Colonic mucosa (tissue), 4 donors: ENCODE measurements at regions not wholly inside any gene's neighbourhood (a gene's known extent, or its start where the extent isn't known, plus 50 kb on each side); places are given as distances from the start of the nearest gene placed in this dataset.

Experiments used
- DNase-seq: peaks from one replicate; pipeline ENCODE4 v3.0.0-alpha.2; 2020
- H3K27ac ChIP-seq: fragments of 200-600 bp; one replicate; pipeline ENCODE4 v1.8.0; 2021
- H3K27me3 ChIP-seq: fragments of 200-600 bp; one replicate; pipeline ENCODE4 v1.8.0; 2021
- H3K36me3 ChIP-seq: fragments of 200-600 bp; one replicate; pipeline ENCODE4 v1.8.0; 2021
- H3K4me1 ChIP-seq: fragments of 200-600 bp; one replicate; pipeline ENCODE4 v1.8.0; 2021; ENCODE audit warnings: mild to moderate bottlenecking
- H3K4me3 ChIP-seq: fragments of 200-600 bp; one replicate; pipeline ENCODE4 v1.8.0; 2021
- H3K9ac ChIP-seq, 2 donors: one replicate each; pipeline ENCODE4 v1.7.0; 2013; ENCODE audit warnings: control low read depth in 2 of 2, low read depth in 2 of 2, low read length in 2 of 2
- H3K9me3 ChIP-seq: fragments of 200-600 bp; one replicate; pipeline ENCODE4 v1.8.0; 2021
- intact Hi-C: fragments of 100-400 bp; cut with DNase I; formaldehyde crosslinking; loops from one replicate; pipeline ENCODE4 v1.14.1; 2022
- TF ChIP-seq, protein P1 (sequence below): fragments of 200-600 bp; IDR thresholded peaks from one replicate; pipeline ENCODE4 v1.8.0; 2022; ENCODE audit warnings: antibody characterized with exemption, mild to moderate bottlenecking
- donor health status: healthy.
- donor health status: DM: no; HTN: no; CAD: no.
- donor health status: DM: no; HTN: no; CAD: no.

DNA sequence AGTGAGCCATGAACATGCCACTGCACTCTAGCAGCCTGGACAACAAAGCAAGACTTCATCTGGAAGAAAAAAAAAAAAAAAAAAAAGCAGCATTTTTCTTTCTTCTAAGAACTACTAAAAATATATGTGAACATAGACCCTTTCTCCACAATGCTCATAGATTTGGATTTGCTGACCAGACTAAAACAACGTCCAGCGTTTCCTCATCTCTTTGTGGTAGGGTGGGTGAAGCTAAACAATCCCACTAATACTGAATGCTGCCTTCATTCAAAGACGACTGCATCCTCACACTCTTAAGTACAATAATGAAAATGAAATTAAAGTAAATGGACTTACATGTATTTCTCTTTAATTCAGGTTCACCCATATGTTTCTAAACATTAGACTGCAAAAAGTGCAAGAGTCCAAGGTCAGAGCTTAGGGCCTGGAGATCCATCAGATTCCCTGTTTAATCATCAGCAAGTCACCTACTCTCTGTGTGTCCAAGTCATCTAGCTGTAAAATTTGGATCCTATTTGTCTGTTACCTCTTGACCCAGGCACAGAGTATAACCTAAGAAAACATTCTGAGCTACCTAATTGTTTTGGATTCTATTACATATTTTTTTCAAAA, 99.4 kb upstream of the NHSL1 start:
- no peaks in the 10 kb centered on the region for H3K9me3 ChIP-seq
- H3K9ac ChIP-seq = no peak overlapping the region
- TF ChIP-seq, protein P1, sequence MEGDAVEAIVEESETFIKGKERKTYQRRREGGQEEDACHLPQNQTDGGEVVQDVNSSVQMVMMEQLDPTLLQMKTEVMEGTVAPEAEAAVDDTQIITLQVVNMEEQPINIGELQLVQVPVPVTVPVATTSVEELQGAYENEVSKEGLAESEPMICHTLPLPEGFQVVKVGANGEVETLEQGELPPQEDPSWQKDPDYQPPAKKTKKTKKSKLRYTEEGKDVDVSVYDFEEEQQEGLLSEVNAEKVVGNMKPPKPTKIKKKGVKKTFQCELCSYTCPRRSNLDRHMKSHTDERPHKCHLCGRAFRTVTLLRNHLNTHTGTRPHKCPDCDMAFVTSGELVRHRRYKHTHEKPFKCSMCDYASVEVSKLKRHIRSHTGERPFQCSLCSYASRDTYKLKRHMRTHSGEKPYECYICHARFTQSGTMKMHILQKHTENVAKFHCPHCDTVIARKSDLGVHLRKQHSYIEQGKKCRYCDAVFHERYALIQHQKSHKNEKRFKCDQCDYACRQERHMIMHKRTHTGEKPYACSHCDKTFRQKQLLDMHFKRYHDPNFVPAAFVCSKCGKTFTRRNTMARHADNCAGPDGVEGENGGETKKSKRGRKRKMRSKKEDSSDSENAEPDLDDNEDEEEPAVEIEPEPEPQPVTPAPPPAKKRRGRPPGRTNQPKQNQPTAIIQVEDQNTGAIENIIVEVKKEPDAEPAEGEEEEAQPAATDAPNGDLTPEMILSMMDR = no peak
- H3K27ac ChIP-seq = no peak overlapping the region
- no peaks in the 10 kb centered on the region for H3K36me3 ChIP-seq
- no peaks in the 10 kb centered on the region for H3K27me3 ChIP-seq
- no peak overlapping the region for H3K4me3 ChIP-seq
- intact Hi-C loops = loop anchor here (10.0 kb wide), 1 partner anchor 484 kb away; no protein-coding TSS in a partner anchor
- no peak for DNase-seq
- no peaks in the 10 kb centered on the region for H3K4me1 ChIP-seq

DNA sequence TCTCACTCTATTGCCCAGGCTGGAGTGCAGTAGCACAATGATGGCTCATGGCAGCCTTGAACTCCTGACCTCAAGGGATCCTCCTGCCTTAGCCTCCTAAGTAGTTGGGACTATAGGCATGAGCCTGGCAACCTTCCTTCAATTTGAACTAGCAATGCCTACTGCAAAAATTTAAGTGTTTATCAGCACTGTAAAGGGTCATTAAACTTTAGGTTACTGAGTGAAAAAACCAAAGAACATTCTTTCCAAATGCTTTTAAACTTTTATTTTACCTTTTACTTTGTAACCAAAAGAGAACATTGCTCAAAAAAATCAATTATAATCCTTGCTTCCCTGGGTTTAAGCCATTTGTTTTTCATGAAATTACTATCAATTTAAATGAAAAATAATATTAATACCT, 101.0 kb upstream of the NHSL1 start:
- DNase-seq = no peak
- no peak overlapping the region for H3K4me3 ChIP-seq
- H3K27ac ChIP-seq = no peak overlapping the region
- no peaks in the 10 kb centered on the region for H3K4me1 ChIP-seq
- H3K27me3 ChIP-seq = no peaks in the 10 kb centered on the region
- intact Hi-C loops = no loop called here
- no peaks in the 10 kb centered on the region for H3K36me3 ChIP-seq
- H3K9ac ChIP-seq = no peak overlapping the region
- TF ChIP-seq, protein P1 = no peak
- H3K9me3 ChIP-seq = no peaks in the 10 kb centered on the region

DNA sequence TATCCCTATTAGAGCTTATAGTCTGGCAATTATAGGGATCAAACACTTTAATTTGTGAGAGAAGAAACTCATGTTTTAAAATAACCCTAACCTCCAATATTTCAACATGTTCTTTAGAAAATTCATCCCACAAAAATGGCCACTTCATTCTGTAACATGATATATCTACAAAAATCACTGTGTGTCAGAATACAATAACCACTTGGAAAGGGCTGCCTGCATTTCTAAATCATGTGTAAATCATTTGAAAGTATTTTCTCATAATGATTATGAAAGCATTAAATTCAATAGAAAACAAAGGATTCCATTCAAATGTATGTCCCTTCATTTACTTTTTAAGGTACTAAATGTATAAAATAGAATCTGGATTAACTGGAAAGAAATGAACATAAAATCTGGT, 101.4 kb upstream of the NHSL1 start:
- no peaks in the 10 kb centered on the region for H3K36me3 ChIP-seq
- H3K27ac ChIP-seq = no peak overlapping the region
- H3K27me3 ChIP-seq = no peaks in the 10 kb centered on the region
- no peaks in the 10 kb centered on the region for H3K9me3 ChIP-seq
- DNase-seq = no peak
- TF ChIP-seq, protein P1 = no peak
- H3K9ac ChIP-seq = no peak overlapping the region
- intact Hi-C loops = no loop called here
- H3K4me3 ChIP-seq = no peak overlapping the region
- H3K4me1 ChIP-seq = no peaks in the 10 kb centered on the region

- Histone ChIP-seq H3K36me3 (no peaks in the 10 kb centered on the region), H3K4me3 (no peak overlapping the region), H3K9me3 (no peaks in the 10 kb centered on the region), H3K27ac (no peak overlapping the region), H3K9ac (no peak overlapping the region), H3K4me1 (no peaks in the 10 kb centered on the region), H3K27me3 (no peaks in the 10 kb centered on the region)
- TF ChIP-seq, protein P1 = no peak
- intact Hi-C loops = no loop called here
- no peak for DNase-seq
Observed at GRCh38 chr6:138601128-138601527, 101.8 kb upstream of the NHSL1 start.

GRCh38 chr6:138605958-138606357, 106.7 kb upstream of the NHSL1 start:
- H3K4me1 ChIP-seq = no peaks in the 10 kb centered on the region
- H3K27me3 ChIP-seq = no peaks in the 10 kb centered on the region
- TF ChIP-seq, protein P1 = no peak
- no peak overlapping the region for H3K9ac ChIP-seq
- no peaks in the 10 kb centered on the region for H3K36me3 ChIP-seq
- intact Hi-C loops = no loop called here
- no peaks in the 10 kb centered on the region for H3K9me3 ChIP-seq
- no peak overlapping the region for H3K27ac ChIP-seq
- no peak overlapping the region for H3K4me3 ChIP-seq
- no peak for DNase-seq
